Ovary (tissue), 7 donors: ENCODE measurements at regions not wholly inside any gene's neighbourhood (a gene's known extent, or its start where the extent isn't known, plus 50 kb on each side); places are given as distances from the start of the nearest gene placed in this dataset.

ENCODE experiments used
- DNase-seq, 5 donors: peaks; one replicate each; pipeline ENCODE4 v3.0.0-alpha.2; 2019 to 2020
- H3K27ac ChIP-seq, 2 donors: fragments of 200-600 bp; one replicate each; pipeline versions ENCODE4 v1.5.1 to v1.8.0; 2019 to 2022
- H3K27me3 ChIP-seq: fragments of 200-600 bp; one replicate; pipeline ENCODE4 v1.8.0; 2022
- H3K36me3 ChIP-seq: fragments of 200-600 bp; sonication (generic); one replicate; pipeline ENCODE4 v1.5.1; 2019
- H3K4me1 ChIP-seq: one replicate; pipeline ENCODE4 v1.8.1; 2013; ENCODE audit warnings: mild to moderate bottlenecking, moderate library complexity; ENCODE audit not compliant: insufficient read depth
- H3K4me3 ChIP-seq: fragments of 200-600 bp; sonication (generic); one replicate; pipeline ENCODE4 v1.5.1; 2017
- H3K9me3 ChIP-seq, 2 donors: fragments of 200-600 bp in 1 of 2; sonication (generic) in 1 of 2; one replicate each; pipeline versions ENCODE4 v1.5.1 to v1.8.1; 2013 to 2019; ENCODE audit warnings: mild to moderate bottlenecking in 1 of 2, moderate library complexity in 1 of 2
- CTCF ChIP-seq, 3 donors: fragments of 450-650 bp in 2 of 3; fragments of 200-600 bp in 1 of 3; IDR thresholded peaks; one replicate each; pipeline versions ENCODE4 v1.5.1 to v1.8.0; 2016 to 2022; ENCODE audit warnings: antibody characterized with exemption in 3 of 3, mild to moderate bottlenecking in 1 of 3
- EP300 ChIP-seq: sonication (generic); formaldehyde crosslinking; IDR thresholded peaks from one replicate; pipeline ENCODE4 v1.6.1; 2017; ENCODE audit warnings: antibody characterized with exemption
- POLR2A ChIP-seq: fragments of 450-650 bp; IDR thresholded peaks from one replicate; pipeline ENCODE4 v1.6.1; 2017; ENCODE audit warnings: antibody characterized with exemption, mild to moderate bottlenecking, moderate library complexity
- WGBS, 3 donors: extraction: QIAGEN DNeasy Blood & Tissue Kit in 1 of 3; methylation state at CpG; one replicate each; pipeline versions ENCODE4 v1.1.5 to v1.1.7; 2013 to 2017; 5-methylcytosine and 5-hydroxymethylcytosine counted together
- intact Hi-C, 4 donors: fragments of 100-400 bp; cut with DNase I; formaldehyde crosslinking; loops; one replicate each; pipeline versions ENCODE4 v1.11.0 to v1.15.1; 2022 to 2023
- donor health status: DM: no; HTN: no; CAD: no; lungs with moderate emphysema.
- donor health status: DM: no; HTN: no; CAD: no.
- donor health status: Bipolar disorder and iron deficiency.
- donor health status: DM: no; HTN: no; CAD: no.
- donor health status: DM: yes; HTN: yes; CAD: no.

GRCh38 chr12:14157088-14157747 is 175.8 kb upstream of the GRIN2B start:
- no peaks in the 10 kb centered on the region for H3K4me1 ChIP-seq

GRCh38 chr12:14164266-14164665 is 182.9 kb upstream of the GRIN2B start:
- intact Hi-C loops, result loop anchor here in 2 of 4 donors (10.0 kb wide), 2 partner anchors 299 to 889 kb away; no protein-coding TSS in a partner anchor
- Histone ChIP-seq H3K4me3 (no peak overlapping the region), H3K27ac (no peak overlapping the region), H3K9me3 (no peaks in the 10 kb centered on the region), H3K36me3 (no peaks in the 10 kb centered on the region), H3K27me3 (no peaks in the 10 kb centered on the region), H3K4me1 (no peaks in the 10 kb centered on the region)
- DNase-seq, result no peak
- 79 to 92% (median 84%) methylated on average over 8 of the region's 8 CpGs for WGBS, 3 donors
- TF ChIP-seq POLR2A (no peak), CTCF (IDR thresholded peaks at IDR 0.05) (no peak), EP300 (no peak)

More at GRCh38 chr12:14157088-14157747, 175.8 kb upstream of the GRIN2B start:
- DNase-seq, result no peak
- intact Hi-C loops, result no loop called here
- no peaks in the 10 kb centered on the region for H3K9me3 ChIP-seq
- H3K27me3 ChIP-seq, result no peaks in the 10 kb centered on the region
- no peak overlapping the region for H3K27ac ChIP-seq
- TF ChIP-seq EP300 (no peak), POLR2A (no peak), CTCF (IDR thresholded peaks at IDR 0.05) (no peak)
- H3K4me3 ChIP-seq, result no peak overlapping the region
- 63 to 73% (median 73%) methylated on average over 3 of the region's 3 CpGs for WGBS, 3 donors
- H3K36me3 ChIP-seq, result no peaks in the 10 kb centered on the region

DNA sequence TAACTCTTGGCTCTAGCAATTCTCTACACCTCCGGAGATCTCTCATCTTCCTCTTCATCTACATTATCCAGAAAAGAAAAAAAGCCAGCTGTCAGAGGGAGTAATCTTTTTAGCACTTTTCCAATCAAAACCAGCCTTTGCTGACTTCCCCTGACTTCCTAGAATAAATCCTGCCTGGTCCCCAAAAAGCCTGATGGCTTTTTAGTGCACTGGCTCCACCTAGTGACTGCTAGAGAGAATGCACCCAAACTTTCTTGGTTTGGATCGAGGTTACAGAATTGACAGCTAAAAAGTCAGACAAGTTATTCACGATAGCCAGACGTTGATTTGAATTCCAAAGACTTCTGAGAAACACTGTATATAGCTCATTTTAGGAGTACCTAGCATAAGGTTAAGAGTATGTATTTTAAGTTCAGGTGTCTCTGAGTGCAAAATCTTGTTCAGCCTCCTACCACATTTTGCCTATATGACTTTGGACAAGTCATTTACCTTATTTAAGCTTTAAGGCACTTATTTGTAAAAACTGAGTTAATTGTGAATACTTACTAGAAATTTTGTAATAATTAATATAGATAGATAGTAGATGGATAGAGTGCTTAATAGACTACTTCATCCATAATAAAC is 185.7 kb upstream of the GRIN2B start:
- no peaks in the 10 kb centered on the region for H3K27me3 ChIP-seq
- WGBS, 3 donors, result 2 to 3% (median 3%) methylated on average over 4 of the region's 4 CpGs
- no peak overlapping the region for H3K4me3 ChIP-seq
- no peaks in the 10 kb centered on the region for H3K4me1 ChIP-seq
- TF ChIP-seq EP300 (no peak), CTCF (IDR thresholded peaks at IDR 0.05) (peak; percentile 33 to 59 (median 36))
- intact Hi-C loops, result loop anchor here in 3 of 4 donors (5.0 to 10.0 kb wide), 3 partner anchors 302 to 892 kb away; no protein-coding TSS in a partner anchor
- no peak overlapping the region for H3K27ac ChIP-seq
- peak in 2 of 5 donors; percentile 28 to 29 for DNase-seq
- H3K36me3 ChIP-seq, result no peaks in the 10 kb centered on the region
- H3K9me3 ChIP-seq, result no peaks in the 10 kb centered on the region

DNA sequence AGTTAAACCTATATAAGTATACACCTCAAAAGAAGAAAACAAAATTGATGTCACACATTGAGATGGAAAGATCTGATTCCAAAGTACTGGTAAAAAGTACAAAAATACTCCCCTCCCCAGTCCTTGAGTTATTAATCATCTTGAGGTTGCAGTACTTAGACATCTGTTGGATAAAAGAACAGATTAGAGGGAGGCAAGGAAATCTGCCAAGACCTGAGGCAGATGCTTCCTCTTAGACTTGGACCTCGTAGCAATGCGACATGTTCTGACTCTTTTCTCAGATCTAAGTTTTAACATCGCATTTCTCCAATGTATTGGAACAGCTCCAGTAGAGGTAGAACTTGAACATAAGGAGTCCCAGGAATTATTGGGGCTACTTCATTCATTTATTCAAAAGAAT is 187.9 kb upstream of the GRIN2B start:
- Histone ChIP-seq H3K27ac (no peak overlapping the region), H3K9me3 (no peaks in the 10 kb centered on the region), H3K4me1 (no peaks in the 10 kb centered on the region), H3K4me3 (no peak overlapping the region), H3K36me3 (no peaks in the 10 kb centered on the region), H3K27me3 (no peaks in the 10 kb centered on the region)
- intact Hi-C loops, result loop anchor here in 3 of 4 donors (5.0 to 10.0 kb wide), 3 partner anchors 304 to 894 kb away; no protein-coding TSS in a partner anchor
- no peak for TF ChIP-seq CTCF (IDR thresholded peaks at IDR 0.05)
- TF ChIP-seq EP300, result no peak
- TF ChIP-seq POLR2A, result no peak
- WGBS, 3 donors, result 39 to 42% (median 41%) methylated on average over 3 of the region's 3 CpGs
- DNase-seq, result no peak
